H9 (cell line): ENCODE measurements at regions not wholly inside any gene's neighbourhood (a gene's known extent, or its start where the extent isn't known, plus 50 kb on each side); places are given as distances from the start of the nearest gene placed in this dataset.
"Not testable (repeated sequence)": the region's sequence is repeated elsewhere in the genome, so short reads cannot be mapped to it uniquely, and the experiment has no call there.

Experiments used
- DNase-seq: peaks from one replicate; pipeline ENCODE4 v3.0.0-alpha.2; 2017
- H2AFZ ChIP-seq: one replicate; pipeline ENCODE4 v1.6.1; 2013; ENCODE audit warnings: mild to moderate bottlenecking, low read length, control low read depth, moderate library complexity
- H2AK5ac ChIP-seq: 2 replicates; pipeline ENCODE4 v1.6.1; 2013; ENCODE audit warnings: low read length, control low read depth, mixed read lengths; ENCODE audit not compliant: insufficient read length
- H2BK120ac ChIP-seq: one replicate; pipeline ENCODE4 v1.6.1; 2013; ENCODE audit warnings: low read depth, mild to moderate bottlenecking, low read length, control low read depth, inconsistent platforms; ENCODE audit not compliant: poor library complexity, severe bottlenecking
- H2BK12ac ChIP-seq: 2 replicates; pipeline ENCODE4 v1.6.1; 2013; ENCODE audit warnings: low read length, control low read depth, mixed read lengths, low read depth; ENCODE audit not compliant: insufficient read length
- H2BK15ac ChIP-seq: 2 replicates; pipeline ENCODE4 v1.6.1; 2013; ENCODE audit warnings: low read depth, low read length, control low read depth
- H2BK20ac ChIP-seq: one replicate; pipeline ENCODE4 v1.6.1; 2013; ENCODE audit warnings: low read depth, mild to moderate bottlenecking, low read length, control low read depth, inconsistent platforms; ENCODE audit not compliant: poor library complexity, severe bottlenecking
- H2BK5ac ChIP-seq: 2 replicates; pipeline ENCODE4 v1.6.1; 2013; ENCODE audit warnings: low read length, control low read depth, mixed read lengths; ENCODE audit not compliant: insufficient read length
- H3K14ac ChIP-seq: 2 replicates; pipeline ENCODE4 v1.6.1; 2013; ENCODE audit warnings: low read length, control low read depth; ENCODE audit not compliant: insufficient read depth
- H3K18ac ChIP-seq: 2 replicates; pipeline ENCODE4 v1.6.1; 2013; ENCODE audit warnings: low read depth, mild to moderate bottlenecking, mixed read lengths, low read length, control low read depth; ENCODE audit not compliant: insufficient read length
- H3K23ac ChIP-seq: 2 replicates; pipeline ENCODE4 v1.6.1; 2013; ENCODE audit warnings: low read length, control low read depth, mixed read lengths, low read depth; ENCODE audit not compliant: insufficient read length
- H3K23me2 ChIP-seq: 2 replicates; pipeline ENCODE4 v1.6.1; 2013; ENCODE audit warnings: low read depth, mild to moderate bottlenecking, mixed read lengths, low read length, control low read depth; ENCODE audit not compliant: insufficient read length, poor library complexity, severe bottlenecking
- H3K27ac ChIP-seq: 2 replicates; pipeline ENCODE4 v1.5.1; 2013; ENCODE audit warnings: low read length, control low read depth, mixed read lengths, low read depth; ENCODE audit not compliant: insufficient read length
- H3K27me3 ChIP-seq: 2 replicates; pipeline ENCODE4 v1.6.1; 2013; ENCODE audit warnings: low read length, control low read depth, inconsistent platforms; ENCODE audit not compliant: insufficient read depth
- H3K4ac ChIP-seq: 2 replicates; pipeline ENCODE4 v1.6.1; 2013; ENCODE audit warnings: low read depth, mild to moderate bottlenecking, control low read depth, inconsistent platforms, low read length, moderate library complexity
- H3K4me1 ChIP-seq: 2 replicates; pipeline ENCODE4 v1.6.1; 2013; ENCODE audit warnings: low read length, control low read depth, inconsistent platforms; ENCODE audit not compliant: insufficient read depth
- H3K4me2 ChIP-seq: 2 replicates; pipeline ENCODE4 v1.6.1; 2013; ENCODE audit warnings: low read length, control low read depth, mixed read lengths; ENCODE audit not compliant: insufficient read length, insufficient read depth
- H3K56ac ChIP-seq: 2 replicates; pipeline ENCODE4 v1.6.1; 2013; ENCODE audit warnings: low read depth, mild to moderate bottlenecking, mixed read lengths, low read length, control low read depth; ENCODE audit not compliant: insufficient read length
- H3K79me1 ChIP-seq: 2 replicates; pipeline ENCODE4 v1.6.1; 2013; ENCODE audit warnings: low read depth, mild to moderate bottlenecking, moderate library complexity, low read length, control low read depth, inconsistent platforms; ENCODE audit not compliant: insufficient read depth, poor library complexity, severe bottlenecking
- H3K79me2 ChIP-seq: 2 replicates; pipeline ENCODE4 v1.6.1; 2013; ENCODE audit warnings: low read length, control low read depth, inconsistent platforms; ENCODE audit not compliant: insufficient read depth
- H3K9ac ChIP-seq: 2 replicates; pipeline ENCODE4 v1.6.1; 2013; ENCODE audit warnings: low read length, control low read depth, mixed read lengths; ENCODE audit not compliant: insufficient read length; ENCODE audit errors: extremely low read depth
- H3K9me3 ChIP-seq: one replicate; pipeline ENCODE4 v1.6.1; 2013; ENCODE audit warnings: low read depth, low read length, inconsistent platforms; ENCODE audit not compliant: control insufficient read depth
- H3T11ph ChIP-seq: one replicate; pipeline ENCODE4 v1.6.1; 2013; ENCODE audit warnings: mild to moderate bottlenecking, low read length, control low read depth, inconsistent platforms
- H4K20me1 ChIP-seq: one replicate; pipeline ENCODE4 v1.6.1; 2013; ENCODE audit not compliant: control insufficient read depth, insufficient read length, insufficient read depth
- H4K5ac ChIP-seq: 2 replicates; pipeline ENCODE4 v1.6.1; 2013; ENCODE audit warnings: low read depth, mild to moderate bottlenecking, mixed read lengths, low read length, control low read depth; ENCODE audit not compliant: insufficient read length
- H4K8ac ChIP-seq: replicated peaks from 2 replicates; pipeline ENCODE4 v1.6.1; 2013; ENCODE audit warnings: low read length, control low read depth, mixed read lengths, low read depth; ENCODE audit not compliant: insufficient read length
- H4K91ac ChIP-seq: 2 replicates; pipeline ENCODE4 v1.6.1; 2013; ENCODE audit warnings: low read depth, mild to moderate bottlenecking, moderate library complexity, mixed read lengths, low read length, control low read depth; ENCODE audit not compliant: insufficient read length
- H3K27ac Mint-ChIP-seq, 3 experiments: 2 replicates in 2 of 3; 3 replicates in 1 of 3; pipeline ENCODE4 v1.8.0; 2020 to 2021; ENCODE audit warnings: mixed read lengths in 3 of 3, mild to moderate bottlenecking in 1 of 3, moderate library complexity in 1 of 3
- H3K27me3 Mint-ChIP-seq: 2 replicates; pipeline ENCODE4 v1.8.0; 2021; ENCODE audit warnings: low read depth, mild to moderate bottlenecking, moderate library complexity, mixed read lengths
- H3K36me3 Mint-ChIP-seq, 3 experiments: 2 replicates in 2 of 3; 3 replicates in 1 of 3; pipeline ENCODE4 v1.8.0; 2020 to 2021; ENCODE audit warnings: low read depth in 3 of 3, mixed read lengths in 3 of 3; ENCODE audit not compliant: insufficient read depth in 1 of 3
- H3K4me1 Mint-ChIP-seq, 2 experiments: 2 replicates each; pipeline ENCODE4 v1.8.0; 2020; ENCODE audit warnings: mixed read lengths in 2 of 2
- H3K4me3 Mint-ChIP-seq, 2 experiments: 2 replicates in 1 of 2; 3 replicates in 1 of 2; pipeline ENCODE4 v1.8.0; 2020 to 2021; ENCODE audit warnings: mild to moderate bottlenecking in 2 of 2, mixed read lengths in 2 of 2, moderate library complexity in 1 of 2
- H3K9me3 Mint-ChIP-seq, 2 experiments: 2 replicates in 1 of 2; 3 replicates in 1 of 2; pipeline ENCODE4 v1.8.0; 2020; ENCODE audit warnings: mild to moderate bottlenecking in 2 of 2, mixed read lengths in 2 of 2, moderate library complexity in 1 of 2
- CTCF ChIP-seq: fragments of 200-600 bp; sonication (generic); conservative IDR thresholded peaks from 3 replicates; pipeline ENCODE4 v1.8.0; 2021; ENCODE audit warnings: antibody characterized with exemption, mild to moderate bottlenecking
- WGBS: extraction: QIAGEN DNeasy Blood & Tissue Kit; methylation state at CpG from one replicate; pipeline ENCODE4 v1.1.7; 2013; ENCODE audit warnings: missing lambda C conversion rate, low lambda C conversion rate, mixed read lengths; ENCODE audit not compliant: insufficient read length; ENCODE audit errors: extremely low coverage; 5-methylcytosine and 5-hydroxymethylcytosine counted together

DNA sequence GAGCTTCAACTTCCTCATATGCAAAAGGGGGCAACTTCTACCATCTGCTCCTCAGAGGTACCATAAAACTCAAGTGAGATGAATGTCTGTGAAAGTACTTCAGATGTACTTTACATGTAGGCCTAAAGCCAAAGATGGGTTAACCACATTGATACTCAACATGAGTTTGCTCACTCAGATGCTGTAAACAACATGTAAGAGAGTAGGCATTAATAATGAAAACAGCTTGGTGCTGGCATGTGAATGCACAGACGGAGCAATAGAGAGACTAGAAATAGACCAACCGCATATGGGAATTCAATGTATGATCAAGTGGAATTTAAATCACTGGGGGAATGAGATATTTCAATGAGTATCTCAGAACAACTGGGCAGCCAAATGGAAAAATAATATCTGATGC is 143.8 kb upstream of the CDYL start:
- Histone ChIP-seq H3K9me3 (no peaks in the 10 kb centered on the region), H3K79me2 (no peaks in the 10 kb centered on the region), H3K4ac (no peak overlapping the region), H3K79me1 (no peaks in the 10 kb centered on the region), H3K4me2 (no peak overlapping the region), H3K4me1 (no peaks in the 10 kb centered on the region), H2BK15ac (no peak overlapping the region), H2BK120ac (no peak overlapping the region), H3K27me3 (no peaks in the 10 kb centered on the region), H2AFZ (no peak overlapping the region), H2AK5ac (no peak overlapping the region), H3K18ac (no peak overlapping the region), H3K9ac (no peak overlapping the region), H3K14ac (no peak overlapping the region), H3T11ph (no peak overlapping the region), H4K91ac (no peak overlapping the region), H2BK20ac (no peak overlapping the region), H4K8ac (no peak overlapping the region), H2BK5ac (no peak overlapping the region), H3K23me2 (no peaks in the 10 kb centered on the region), H2BK12ac (no peak overlapping the region), H4K20me1 (no peaks in the 10 kb centered on the region), H3K23ac (no peak overlapping the region), H3K56ac (no peak overlapping the region), H4K5ac (no peak overlapping the region), H3K27ac (no peak overlapping the region)
- no CpG with 5 or more reads among the region's 2 CpGs for WGBS
- Mint-ChIP-seq H3K27ac (no peak overlapping the region), H3K4me1 (no peaks in the 10 kb centered on the region), H3K9me3 (peaks cover 15 to 27% of the 10 kb centered on the region in 2 experiments), H3K27me3 (peaks cover 2% of the 10 kb centered on the region; the same call in 1 of the 2 replicates), H3K4me3 (no peak overlapping the region), H3K36me3 (peaks cover 12 to 16% (median 13%) of the 10 kb centered on the region in 3 experiments; a peak in 6 of 7 replicates)
- TF ChIP-seq CTCF: no peak
- no peak for DNase-seq

- H3T11ph ChIP-seq, H2BK5ac ChIP-seq, H3K4me2 ChIP-seq, H3K4me1 Mint-ChIP-seq, H3K79me1 ChIP-seq, H4K5ac ChIP-seq, H3K23ac ChIP-seq, H3K9ac ChIP-seq, H3K18ac ChIP-seq, H4K8ac ChIP-seq, H3K4ac ChIP-seq, H3K27ac ChIP-seq, H4K91ac ChIP-seq, H3K23me2 ChIP-seq, H2BK15ac ChIP-seq, H3K4me3 Mint-ChIP-seq, H3K4me1 ChIP-seq, H3K27ac Mint-ChIP-seq, DNase-seq, H2BK12ac ChIP-seq, H2AFZ ChIP-seq, H3K9me3 ChIP-seq, H4K20me1 ChIP-seq, H3K79me2 ChIP-seq, H3K56ac ChIP-seq, H2BK20ac ChIP-seq, H3K27me3 Mint-ChIP-seq, H3K27me3 ChIP-seq, H2BK120ac ChIP-seq, H3K14ac ChIP-seq, H2AK5ac ChIP-seq: not testable (repeated sequence)
- H3K9me3 Mint-ChIP-seq: peaks cover 15 to 27% of the 10 kb centered on the region in 2 experiments
- H3K36me3 Mint-ChIP-seq: peaks cover 12 to 16% (median 13%) of the 10 kb centered on the region in 3 experiments; a peak in 6 of 7 replicates
- no CpG with 5 or more reads among the region's 1 CpG for WGBS
Measured at GRCh38 chr6:4629789-4630188, 146.4 kb upstream of the CDYL start.
